Breast epithelium (tissue), 4 donors: ENCODE measurements at regions not wholly inside any gene's neighbourhood (a gene's known extent, or its start where the extent isn't known, plus 50 kb on each side); places are given as distances from the start of the nearest gene placed in this dataset.

Source experiments
- DNase-seq, 2 donors: peaks; one replicate each; pipeline ENCODE4 v3.0.0-alpha.2; 2019; ENCODE audit warnings: low spot score in 2 of 2
- H3K27ac ChIP-seq, 2 donors: fragments of 200-600 bp; sonication (generic) in 1 of 2; one replicate each; pipeline ENCODE4 v1.5.1; 2016 to 2019; ENCODE audit warnings: mild to moderate bottlenecking in 1 of 2
- H3K27me3 ChIP-seq, 2 donors: fragments of 200-600 bp; sonication (generic) in 1 of 2; one replicate each; pipeline versions ENCODE4 v1.5.1 to v1.6.0; 2017 to 2019; ENCODE audit warnings: control low read depth in 1 of 2, mild to moderate bottlenecking in 1 of 2
- H3K36me3 ChIP-seq: fragments of 200-600 bp; one replicate; pipeline ENCODE4 v1.5.1; 2019
- H3K4me1 ChIP-seq, 2 donors: fragments of 200-600 bp; sonication (generic); one replicate each; pipeline ENCODE4 v1.5.1; 2016 to 2019; ENCODE audit warnings: control low read depth in 1 of 2
- H3K4me3 ChIP-seq, 3 donors: fragments of 200-600 bp; sonication (generic); 1 replicate in 2 of 3; 2 replicates in 1 of 3; pipeline ENCODE4 v1.5.1; 2016 to 2019; ENCODE audit warnings: mild to moderate bottlenecking in 3 of 3, moderate library complexity in 2 of 3
- H3K9me3 ChIP-seq, 2 donors: fragments of 200-600 bp; sonication (generic) in 1 of 2; one replicate each; pipeline ENCODE4 v1.5.1; 2016 to 2019; ENCODE audit warnings: control low read depth in 1 of 2
- CTCF ChIP-seq, 3 donors: fragments of 450-650 bp; IDR thresholded peaks; one replicate each; pipeline ENCODE4 v1.5.1; 2016 to 2017; ENCODE audit warnings: antibody characterized with exemption in 3 of 3, mild to moderate bottlenecking in 3 of 3, moderate library complexity in 3 of 3
- POLR2A ChIP-seq: fragments of 450-650 bp; IDR thresholded peaks from one replicate; pipeline ENCODE4 v1.6.1; 2016; ENCODE audit warnings: antibody characterized with exemption, mild to moderate bottlenecking, moderate library complexity
- POLR2AphosphoS5 ChIP-seq, 3 donors: sonication (generic); formaldehyde crosslinking; IDR thresholded peaks; one replicate each; pipeline ENCODE4 v1.6.1; 2017; ENCODE audit warnings: antibody characterized with exemption in 3 of 3
- intact Hi-C: fragments of 100-400 bp; cut with DNase I; formaldehyde crosslinking; loops from one replicate; pipeline ENCODE4 v1.15.1; 2023; ENCODE audit warnings: low total_unique reads

- H3K4me1 ChIP-seq, result no peaks in the 10 kb centered on the region
- no peak overlapping the region for H3K27ac ChIP-seq
- no peaks in the 10 kb centered on the region for H3K36me3 ChIP-seq
- no peak for TF ChIP-seq POLR2A
- TF ChIP-seq POLR2AphosphoS5 (IDR thresholded peaks at IDR 0.05), result no peak
- H3K27me3 ChIP-seq, result no peaks in the 10 kb centered on the region
- intact Hi-C loops, result no loop called here
- no peak for DNase-seq
- no peak overlapping the region for H3K4me3 ChIP-seq
- H3K9me3 ChIP-seq, result no peaks in the 10 kb centered on the region
Observed at GRCh38 chr6:100232781-100233573, 231.7 kb downstream of the SIM1 start.

GRCh38 chr6:100230953-100231316 is 233.8 kb downstream of the SIM1 start:
- Histone ChIP-seq H3K27me3 (no peaks in the 10 kb centered on the region), H3K9me3 (no peaks in the 10 kb centered on the region), H3K27ac (no peak overlapping the region), H3K4me3 (no peak overlapping the region), H3K36me3 (no peaks in the 10 kb centered on the region), H3K4me1 (no peaks in the 10 kb centered on the region)
- intact Hi-C loops, result loop anchor here (1.0 kb wide), 1 partner anchor 10 kb away; no protein-coding TSS in a partner anchor
- no peak for TF ChIP-seq CTCF (IDR thresholded peaks at IDR 0.05)
- no peak for TF ChIP-seq POLR2AphosphoS5 (IDR thresholded peaks at IDR 0.05)
- TF ChIP-seq POLR2A, result no peak
- DNase-seq, result no peak

GRCh38 chr6:100230115-100230952 is 234.4 kb downstream of the SIM1 start:
- no peaks in the 10 kb centered on the region for H3K4me1 ChIP-seq
- no peak overlapping the region for H3K27ac ChIP-seq
- no peaks in the 10 kb centered on the region for H3K9me3 ChIP-seq
- H3K27me3 ChIP-seq, result no peaks in the 10 kb centered on the region
- no peaks in the 10 kb centered on the region for H3K36me3 ChIP-seq
- DNase-seq, result no peak
- H3K4me3 ChIP-seq, result no peak overlapping the region
- TF ChIP-seq CTCF (IDR thresholded peaks at IDR 0.05) (no peak), POLR2A (no peak), POLR2AphosphoS5 (IDR thresholded peaks at IDR 0.05) (no peak)
- intact Hi-C loops, result loop anchor here (1.0 kb wide), 1 partner anchor 9 kb away; no protein-coding TSS in a partner anchor

GRCh38 chr6:100229512-100229911 is 235.2 kb downstream of the SIM1 start:
- Histone ChIP-seq H3K27ac (no peak overlapping the region), H3K36me3 (no peaks in the 10 kb centered on the region), H3K4me1 (no peaks in the 10 kb centered on the region), H3K27me3 (no peaks in the 10 kb centered on the region), H3K4me3 (peak overlapping the region in 1 of 3 donors; percentile 67), H3K9me3 (no peaks in the 10 kb centered on the region)
- TF ChIP-seq CTCF (IDR thresholded peaks at IDR 0.05), result no peak
- no peak for DNase-seq
- intact Hi-C loops, result no loop called here

GRCh38 chr6:100228834-100229441 is 234.9 kb upstream of the MCHR2 start:
- Histone ChIP-seq H3K4me1 (no peaks in the 10 kb centered on the region), H3K9me3 (no peaks in the 10 kb centered on the region), H3K4me3 (peak overlapping the region; percentile 40 to 67 (median 50)), H3K27me3 (no peaks in the 10 kb centered on the region), H3K36me3 (no peaks in the 10 kb centered on the region), H3K27ac (peak overlapping the region; percentile 41 to 43)
- TF ChIP-seq CTCF (IDR thresholded peaks at IDR 0.05) (no peak), POLR2AphosphoS5 (IDR thresholded peaks at IDR 0.05) (no peak), POLR2A (no peak)
- intact Hi-C loops, result no loop called here
- DNase-seq, result peak; percentile 43 to 74
